GM23338 (cell line): ENCODE measurements at regions not wholly inside any gene's neighbourhood (a gene's known extent, or its start where the extent isn't known, plus 50 kb on each side); places are given as distances from the start of the nearest gene placed in this dataset.
A peak's percentile ranks its signal among the peaks of the same experiment; 100 is the strongest.

ENCODE experiments used
- ATAC-seq: fragments of 200-7000 bp; cut with Tn5 transposase; 3 replicates; pipeline ENCODE4 v1.9.1; 2020
- DNase-seq: peaks from one replicate; pipeline ENCODE4 v3.0.0-alpha.2; 2015; ENCODE audit warnings: low spot score
- H2AFZ ChIP-seq: fragments of 200-600 bp; sonication (generic); 2 replicates; pipeline ENCODE4 v1.8.0; 2016; ENCODE audit warnings: antibody characterized with exemption, mild to moderate bottlenecking, moderate library complexity
- H3F3A ChIP-seq: fragments of 200-600 bp; sonication (generic); replicated peaks from 2 replicates; pipeline ENCODE4 v1.8.0; 2017; ENCODE audit warnings: antibody characterized with exemption, mixed run types, low read depth
- H3K27ac ChIP-seq: fragments of 200-600 bp; sonication (generic); 2 replicates; pipeline ENCODE4 v1.6.1; 2016; ENCODE audit warnings: low read depth
- H3K27me3 ChIP-seq: fragments of 200-600 bp; sonication (generic); 2 replicates; pipeline ENCODE4 v1.8.0; 2016; ENCODE audit warnings: mild to moderate bottlenecking, mixed run types, moderate library complexity; ENCODE audit not compliant: insufficient read depth
- H3K36me3 ChIP-seq: fragments of 200-600 bp; sonication (generic); 2 replicates; pipeline ENCODE4 v1.8.0; 2016; ENCODE audit warnings: mild to moderate bottlenecking; ENCODE audit not compliant: insufficient read depth
- H3K4me1 ChIP-seq: fragments of 200-600 bp; sonication (generic); 2 replicates; pipeline ENCODE4 v1.8.0; 2016; ENCODE audit warnings: mild to moderate bottlenecking, moderate library complexity; ENCODE audit not compliant: insufficient read depth
- H3K4me2 ChIP-seq: fragments of 200-600 bp; sonication (generic); 2 replicates; pipeline ENCODE4 v1.7.1; 2017; ENCODE audit warnings: mixed run types
- H3K4me3 ChIP-seq: fragments of 200-600 bp; sonication (generic); 2 replicates; pipeline ENCODE4 v1.6.1; 2016; ENCODE audit warnings: mixed run types
- H3K79me2 ChIP-seq: fragments of 200-600 bp; sonication (generic); replicated peaks from 2 replicates; pipeline ENCODE4 v1.8.0; 2017; ENCODE audit warnings: mild to moderate bottlenecking; ENCODE audit not compliant: insufficient read depth
- H3K9me2 ChIP-seq: fragments of 200-600 bp; sonication (generic); 2 replicates; pipeline ENCODE4 v1.8.0; 2017; ENCODE audit not compliant: insufficient read depth
- H4K20me1 ChIP-seq: fragments of 200-600 bp; sonication (generic); replicated peaks from 2 replicates; pipeline ENCODE4 v1.8.0; 2017; ENCODE audit warnings: mild to moderate bottlenecking; ENCODE audit not compliant: insufficient read depth
- H3K27ac Mint-ChIP-seq: 2 replicates; pipeline ENCODE4 v1.8.0; 2020; ENCODE audit warnings: inconsistent platforms, mild to moderate bottlenecking, moderate library complexity, mixed read lengths
- H3K27me3 Mint-ChIP-seq: 3 replicates; pipeline ENCODE4 v1.8.0; 2022; ENCODE audit warnings: low read depth, mild to moderate bottlenecking, moderate library complexity, mixed read lengths, inconsistent platforms; ENCODE audit not compliant: insufficient read depth, poor library complexity
- H3K36me3 Mint-ChIP-seq: 3 replicates; pipeline ENCODE4 v1.8.0; 2021; ENCODE audit warnings: low read depth, mild to moderate bottlenecking, inconsistent platforms, moderate library complexity, mixed read lengths
- H3K4me1 Mint-ChIP-seq: 3 replicates; pipeline ENCODE4 v1.8.0; 2020; ENCODE audit warnings: mild to moderate bottlenecking, inconsistent platforms, mixed read lengths
- H3K4me3 Mint-ChIP-seq: 3 replicates; pipeline ENCODE4 v1.8.0; 2021; ENCODE audit warnings: moderate library complexity, mild to moderate bottlenecking, inconsistent platforms, mixed read lengths
- H3K9me3 Mint-ChIP-seq: 3 replicates; pipeline ENCODE4 v1.8.0; 2020; ENCODE audit warnings: moderate library complexity, mild to moderate bottlenecking, inconsistent platforms, mixed read lengths
- ETS1 ChIP-seq: IDR thresholded peaks from 2 replicates; pipeline ENCODE4 v1.6.1; 2016; ENCODE audit warnings: antibody characterized with exemption
- EZH2 ChIP-seq: fragments of 200-600 bp; sonication (generic); IDR thresholded peaks from one replicate; pipeline ENCODE4 v1.8.0; 2017; ENCODE audit warnings: antibody characterized with exemption, mild to moderate bottlenecking, low read depth; ENCODE audit not compliant: unreplicated experiment
- EZH2phosphoT487 ChIP-seq: fragments of 200-600 bp; sonication (generic); IDR thresholded peaks from one replicate; pipeline ENCODE4 v1.8.1; 2018; ENCODE audit warnings: antibody characterized with exemption; ENCODE audit not compliant: unreplicated experiment
- POLR2AphosphoS5 ChIP-seq: IDR thresholded peaks from 2 replicates; pipeline ENCODE4 v1.6.1; 2016; ENCODE audit warnings: antibody characterized with exemption, low read depth
- REST ChIP-seq: IDR thresholded peaks from one replicate; pipeline ENCODE4 v1.6.1; 2018; ENCODE audit warnings: antibody characterized with exemption; ENCODE audit not compliant: unreplicated experiment
- STAT1 ChIP-seq: IDR thresholded peaks from one replicate; pipeline ENCODE4 v1.6.1; 2016; ENCODE audit warnings: antibody characterized with exemption; ENCODE audit not compliant: unreplicated experiment
- ZNF462 ChIP-seq: fragments of 250-450 bp; sonication (Bioruptor Pico); IDR thresholded peaks from 2 replicates; pipeline ENCODE4 v1.5.0; 2020; ENCODE audit warnings: mild to moderate bottlenecking, moderate library complexity

- Histone ChIP-seq H4K20me1 (no peaks in the 10 kb centered on the region), H3K4me3 (0 out of 2 replicates have a peak overlapping the region, but pooled peaks have one; percentile 1), H3K4me1 (peaks cover 45% of the 10 kb centered on the region), H3K27me3 (no peaks in the 10 kb centered on the region), H3K27ac (peak overlapping the region; percentile 24), H2AFZ (no peak overlapping the region), H3K4me2 (peak overlapping the region; percentile 39), H3K9me2 (no peaks in the 10 kb centered on the region), H3F3A (no peaks in the 10 kb centered on the region), H3K79me2 (no peaks in the 10 kb centered on the region; the same call in 1 of the 2 replicates), H3K36me3 (no peaks in the 10 kb centered on the region)
- TF ChIP-seq POLR2AphosphoS5 (no peak), STAT1 (no peak), ETS1 (no peak)
- peaks cover 56% of the 10 kb centered on the region for H3K4me1 Mint-ChIP-seq
- DNase-seq (peak; percentile 54), ATAC-seq (peak; percentile 86)
- H3K4me3 Mint-ChIP-seq = no peak overlapping the region
- peak overlapping the region; percentile 73; the same call in 1 of the 2 replicates for H3K27ac Mint-ChIP-seq
- no peaks in the 10 kb centered on the region for H3K27me3 Mint-ChIP-seq
- no peaks in the 10 kb centered on the region for H3K36me3 Mint-ChIP-seq
- no peaks in the 10 kb centered on the region; the same call in 2 of the 3 replicates for H3K9me3 Mint-ChIP-seq
Observed at GRCh38 chr4:112895811-112896608, 153.4 kb upstream of the ANK2 start.

GRCh38 chr4:112896609-112897190, 152.8 kb upstream of the ANK2 start:
- H2AFZ ChIP-seq = no peak overlapping the region
- H3K4me1 ChIP-seq = peaks cover 45% of the 10 kb centered on the region
- no peak overlapping the region for H3K4me3 Mint-ChIP-seq
- H3F3A ChIP-seq = no peaks in the 10 kb centered on the region
- no peaks in the 10 kb centered on the region for H3K27me3 ChIP-seq
- H3K27ac Mint-ChIP-seq = no peak overlapping the region
- ATAC-seq (peak; percentile 13; the same call in 1 of the 3 replicates), DNase-seq (peak; percentile 48)
- no peaks in the 10 kb centered on the region for H3K36me3 Mint-ChIP-seq
- no peak overlapping the region for H3K4me2 ChIP-seq
- peak overlapping the region; percentile 29 for H3K27ac ChIP-seq
- H3K4me1 Mint-ChIP-seq = peaks cover 60% of the 10 kb centered on the region
- no peaks in the 10 kb centered on the region for H3K9me2 ChIP-seq
- H3K27me3 Mint-ChIP-seq = peaks cover 3% of the 10 kb centered on the region
- H3K9me3 Mint-ChIP-seq = no peaks in the 10 kb centered on the region; the same call in 2 of the 3 replicates
- no peaks in the 10 kb centered on the region for H3K36me3 ChIP-seq
- H4K20me1 ChIP-seq = no peaks in the 10 kb centered on the region
- no peaks in the 10 kb centered on the region; the same call in 1 of the 2 replicates for H3K79me2 ChIP-seq
- H3K4me3 ChIP-seq = no peak overlapping the region
- TF ChIP-seq ETS1 = no peak
- TF ChIP-seq ZNF462 = no peak
- TF ChIP-seq EZH2phosphoT487 = no peak
- TF ChIP-seq EZH2 = no peak
- TF ChIP-seq REST = no peak
